Neural progenitor cell (in vitro differentiated cells): ENCODE measurements at regions not wholly inside any gene's neighbourhood (a gene's known extent, or its start where the extent isn't known, plus 50 kb on each side); places are given as distances from the start of the nearest gene placed in this dataset.

ENCODE experiments used
- CTCF ChIP-seq: fragments of 200-600 bp; sonication (generic); IDR thresholded peaks from 2 replicates; pipeline ENCODE4 v1.5.1; 2017; ENCODE audit warnings: antibody characterized with exemption, mild to moderate bottlenecking
- EZH2 ChIP-seq: fragments of 200-600 bp; sonication (generic); IDR thresholded peaks from 2 replicates; pipeline ENCODE4 v1.6.1; 2017; ENCODE audit warnings: antibody characterized with exemption, mild to moderate bottlenecking, moderate library complexity
- EZH2phosphoT487 ChIP-seq: fragments of 200-600 bp; sonication (generic); IDR thresholded peaks from 2 replicates; pipeline ENCODE4 v1.6.1; 2017; ENCODE audit warnings: antibody characterized with exemption

GRCh38 chr9:115533511-115533910 is 415.6 kb upstream of the TNC start:
- no peak for TF ChIP-seq CTCF
- no peak for TF ChIP-seq EZH2
- TF ChIP-seq EZH2phosphoT487, result no peak
